Mammary epithelial cell (primary cell): ENCODE measurements at regions not wholly inside any gene's neighbourhood (a gene's known extent, or its start where the extent isn't known, plus 50 kb on each side); places are given as distances from the start of the nearest gene placed in this dataset.

Experiments used
- CTCF ChIP-seq, 2 donors: IDR thresholded peaks in 1 of 2; conservative IDR thresholded peaks in 1 of 2; 2 replicates each; pipeline ENCODE4 v1.5.1; 2011 to 2012; ENCODE audit warnings: inconsistent platforms in 2 of 2, low read length in 2 of 2, mild to moderate bottlenecking in 2 of 2, control low read depth in 1 of 2, low read depth in 1 of 2; ENCODE audit not compliant: insufficient read depth in 1 of 2; ENCODE audit errors: extremely low read depth in 1 of 2
- EZH2 ChIP-seq: IDR thresholded peaks from 2 replicates; pipeline ENCODE4 v1.6.1; 2012; ENCODE audit warnings: low read length, inconsistent platforms, borderline replicate concordance

GRCh38 chr2:15701341-15701907 lies 109.8 kb downstream of the DDX1 start:
- TF ChIP-seq EZH2 (no peak), CTCF (conservative IDR thresholded peaks at IDR 0.05 in 1 of 2, IDR thresholded peaks at IDR 0.05 in 1 of 2; ENCODE audit: extremely low read depth in 1 of 2, insufficient read depth in 1 of 2, low read depth in 1 of 2, low read length in 2 of 2) (no peak)
